B cell (primary cell): ENCODE measurements at regions not wholly inside any gene's neighbourhood (a gene's known extent, or its start where the extent isn't known, plus 50 kb on each side); places are given as distances from the start of the nearest gene placed in this dataset.

Experiments
- ATAC-seq: fragments of 200-7000 bp; cut with Tn5 transposase; one replicate; pipeline ENCODE4 v1.10.0; 2021; ENCODE audit warnings: low read depth, mild to moderate bottlenecking, moderate number of reproducible peaks, moderate library complexity
- CTCF ChIA-PET: fragments of 350-600 bp; sonication (Branson Sonifier 250); formaldehyde crosslinking; loops from one replicate; lab custom pipeline; 2021; ENCODE audit warnings: antibody characterized with exemption, inconsistent platforms; lab: Charles Lee
- POLR2A ChIA-PET: fragments of 350-600 bp; sonication (Branson Sonifier 250); formaldehyde crosslinking; loops from one replicate; lab custom pipeline; 2021; ENCODE audit warnings: antibody characterized with exemption; lab: Charles Lee
- DNase-seq: peaks from one replicate; pipeline ENCODE4 v3.0.0; 2013
- H2AFZ ChIP-seq: 2 replicates; pipeline ENCODE4 v1.6.1; 2012; ENCODE audit warnings: mild to moderate bottlenecking, low read depth, low read length; ENCODE audit not compliant: insufficient read depth, poor library complexity, severe bottlenecking
- H3K27ac ChIP-seq, 2 donors: 1 replicate in 1 of 2; 2 replicates in 1 of 2; pipeline ENCODE4 v1.5.1; 2012 to 2013; ENCODE audit warnings: low read length in 2 of 2, mild to moderate bottlenecking in 2 of 2, moderate library complexity in 1 of 2
- H3K27me3 ChIP-seq, 4 experiments: fragments of 200-600 bp in 1 of 4; sonication (generic) in 1 of 4; replicated peaks in 1 of 4; 1 replicate in 2 of 4; 2 replicates in 2 of 4; pipeline versions ENCODE4 v1.6.1 to v1.7.0; 2013 to 2016; ENCODE audit warnings: low read length in 3 of 4, mild to moderate bottlenecking in 2 of 4, mixed read lengths in 1 of 4, moderate library complexity in 1 of 4; ENCODE audit not compliant: insufficient read depth in 4 of 4, control insufficient read depth in 3 of 4; ENCODE audit errors: control extremely low read depth in 1 of 4
- H3K36me3 ChIP-seq, 2 experiments: replicated peaks in 1 of 2; 1 replicate in 1 of 2; 2 replicates in 1 of 2; pipeline versions ENCODE4 v1.6.1 to v1.7.1; 2013; ENCODE audit warnings: low read length in 1 of 2; ENCODE audit not compliant: insufficient read depth in 2 of 2, control insufficient read depth in 1 of 2; ENCODE audit errors: control extremely low read depth in 1 of 2, extremely low read depth in 1 of 2
- H3K4me1 ChIP-seq, 2 donors: fragments of 200-600 bp in 1 of 2; sonication (generic) in 1 of 2; 1 replicate in 1 of 2; 2 replicates in 1 of 2; pipeline versions ENCODE4 v1.5.1 to v1.6.1; 2013 to 2017; ENCODE audit warnings: low read length in 2 of 2; ENCODE audit not compliant: control insufficient read depth in 2 of 2, insufficient read depth in 2 of 2
- H3K4me2 ChIP-seq: replicated peaks from 2 replicates; pipeline ENCODE3; 2012; ENCODE audit warnings: mild to moderate bottlenecking, low read depth, low read length; ENCODE audit not compliant: poor library complexity, severe bottlenecking
- H3K4me3 ChIP-seq, 5 experiments: fragments of 200-600 bp in 1 of 5; sonication (generic) in 1 of 5; 1 replicate in 3 of 5; 2 replicates in 2 of 5; pipeline versions ENCODE4 v1.5.1 to v1.7.0; 2011 to 2016; ENCODE audit warnings: low read length in 4 of 5, mild to moderate bottlenecking in 4 of 5, low read depth in 2 of 5, control low read depth in 1 of 5, moderate library complexity in 1 of 5; ENCODE audit not compliant: insufficient read depth in 1 of 5; ENCODE audit errors: control extremely low read depth in 1 of 5, extremely low read depth in 1 of 5
- H3K79me2 ChIP-seq: fragments of 200-600 bp; sonication (generic); one replicate; pipeline ENCODE4 v1.6.0; 2016; ENCODE audit warnings: low read length; ENCODE audit not compliant: control insufficient read depth, insufficient read depth
- H3K9ac ChIP-seq: fragments of 200-600 bp; sonication (generic); 2 replicates; pipeline ENCODE4 v1.6.1; 2017; ENCODE audit warnings: mild to moderate bottlenecking, low read length, moderate library complexity
- H3K9me3 ChIP-seq, 3 donors: one replicate each; pipeline versions ENCODE4 v1.6.1 to v1.7.1; 2013; ENCODE audit warnings: low read length in 2 of 3; ENCODE audit not compliant: control insufficient read depth in 2 of 3, insufficient read depth in 1 of 3; ENCODE audit errors: control extremely low read depth in 1 of 3
- H4K20me1 ChIP-seq: 2 replicates; pipeline ENCODE4 v1.6.0; 2012; ENCODE audit warnings: mild to moderate bottlenecking, low read length; ENCODE audit not compliant: insufficient read depth, control insufficient read depth, poor library complexity, severe bottlenecking
- H3K27ac Mint-ChIP-seq: one replicate; pipeline ENCODE4 v1.8.0; 2021; ENCODE audit warnings: mixed read lengths
- H3K27me3 Mint-ChIP-seq: one replicate; pipeline ENCODE4 v1.8.0; 2021; ENCODE audit warnings: mixed read lengths
- H3K4me1 Mint-ChIP-seq: one replicate; pipeline ENCODE4 v1.8.0; 2021; ENCODE audit warnings: mixed read lengths
- H3K4me3 Mint-ChIP-seq: one replicate; pipeline ENCODE4 v1.8.0; 2021; ENCODE audit warnings: mixed read lengths
- H3K9me3 Mint-ChIP-seq: one replicate; pipeline ENCODE4 v1.8.0; 2022; ENCODE audit warnings: mixed read lengths; ENCODE audit not compliant: insufficient read depth
- CTCF ChIP-seq: fragments of 200-600 bp; IDR thresholded peaks from one replicate; pipeline ENCODE4 v1.8.0; 2022; ENCODE audit warnings: antibody characterized with exemption, mild to moderate bottlenecking
- EZH2 ChIP-seq: IDR thresholded peaks from 2 replicates; pipeline ENCODE4 v1.6.1; 2012; ENCODE audit warnings: borderline replicate concordance, low read depth, mild to moderate bottlenecking, moderate library complexity, low read length; ENCODE audit not compliant: insufficient read depth, poor library complexity, severe bottlenecking
- WGBS: methylation state at CpG from one replicate; pipeline ENCODE4 v1.1.5; 2013; ENCODE audit warnings: missing lambda C conversion rate; ENCODE audit not compliant: insufficient coverage; 5-methylcytosine and 5-hydroxymethylcytosine counted together
- intact Hi-C: fragments of 100-400 bp; cut with micrococcal nuclease; formaldehyde crosslinking; loops from one replicate; pipeline ENCODE4 v1.10.0; 2022

- no peak overlapping the region for H3K27ac ChIP-seq
- H3K9me3 ChIP-seq: peaks cover 0 to 3% (median 0%) of the 10 kb centered on the region in 3 donors
- H4K20me1 ChIP-seq: no peaks in the 10 kb centered on the region
- no peak overlapping the region for H3K4me2 ChIP-seq
- ATAC-seq: no peak
- H2AFZ ChIP-seq: no peak overlapping the region
- peaks cover 18% of the 10 kb centered on the region for H3K27me3 Mint-ChIP-seq
- H3K27ac Mint-ChIP-seq: no peak overlapping the region
- peaks cover 0 to 4% (median 0%) of the 10 kb centered on the region in 4 experiments for H3K27me3 ChIP-seq
- DNase-seq: no peak
- no peaks in the 10 kb centered on the region for H3K9me3 Mint-ChIP-seq
- 100% methylated on average over 4 of the region's 5 CpGs for WGBS
- H3K9ac ChIP-seq: no peak overlapping the region
- H3K4me1 ChIP-seq: no peaks in the 10 kb centered on the region
- H3K36me3 ChIP-seq: no peaks in the 10 kb centered on the region
- H3K4me3 ChIP-seq: no peak overlapping the region
- POLR2A ChIA-PET: no interaction called here
- intact Hi-C loops: no loop called here
- H3K4me3 Mint-ChIP-seq: no peak overlapping the region
- CTCF ChIA-PET: no interaction called here
- H3K79me2 ChIP-seq: no peaks in the 10 kb centered on the region
- TF ChIP-seq EZH2: no peak
- no peak for TF ChIP-seq CTCF
- no peaks in the 10 kb centered on the region for H3K4me1 Mint-ChIP-seq
Measured at GRCh38 chr21:38918607-38919346, 113.0 kb downstream of the ETS2 start.

GRCh38 chr21:38917043-38917774, 111.5 kb downstream of the ETS2 start:
- H3K4me2 ChIP-seq: no peak overlapping the region
- H3K27me3 ChIP-seq: no peaks in the 10 kb centered on the region
- ATAC-seq: no peak
- peaks cover 0 to 12% (median 0%) of the 10 kb centered on the region in 3 donors for H3K9me3 ChIP-seq
- no peak overlapping the region for H3K9ac ChIP-seq
- Mint-ChIP-seq H3K27ac (no peak overlapping the region), H3K9me3 (no peaks in the 10 kb centered on the region), H3K27me3 (peaks cover 15% of the 10 kb centered on the region), H3K4me3 (no peak overlapping the region), H3K4me1 (no peaks in the 10 kb centered on the region)
- no peaks in the 10 kb centered on the region for H4K20me1 ChIP-seq
- DNase-seq: no peak
- H3K4me1 ChIP-seq: no peaks in the 10 kb centered on the region
- WGBS: 96% methylated on average over 4 of the region's 12 CpGs
- H3K27ac ChIP-seq: no peak overlapping the region
- H3K4me3 ChIP-seq: no peak overlapping the region
- no peak overlapping the region for H2AFZ ChIP-seq
- intact Hi-C loops: no loop called here
- ChIA-PET POLR2A (no interaction called here), CTCF (no interaction called here)
- no peak for TF ChIP-seq CTCF
- no peak for TF ChIP-seq EZH2
- no peaks in the 10 kb centered on the region for H3K79me2 ChIP-seq
- H3K36me3 ChIP-seq: no peaks in the 10 kb centered on the region
